ENCODE measurements at regions not wholly inside any gene's neighbourhood (a gene's known extent, or its start where the extent isn't known, plus 50 kb on each side); places are given as distances from the start of the nearest gene placed in this dataset.

DNA sequence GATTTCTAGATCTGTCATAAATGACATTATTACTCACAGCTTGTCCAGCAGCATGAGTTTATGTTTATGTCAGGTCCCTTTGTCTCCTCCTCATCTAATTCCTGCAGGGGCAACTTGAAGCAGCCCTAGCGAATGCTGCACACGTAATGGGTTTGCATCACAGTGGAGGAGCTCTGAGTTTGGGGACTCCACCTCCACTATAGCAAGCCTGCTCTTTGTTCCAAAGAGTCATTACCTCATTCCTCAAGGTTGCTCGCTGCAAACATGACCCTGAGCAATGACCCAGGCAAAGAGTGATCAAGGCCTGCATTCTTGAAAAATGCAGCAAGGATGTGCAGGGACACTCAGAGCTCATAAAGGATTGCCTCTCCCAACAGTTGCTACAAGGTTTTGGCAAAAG is 261.9 kb downstream of the HHIPL2 start:
- ChIA-PET POLR2A (no interaction called here), CTCF (no interaction called here)
- no peak for DNase-seq (ENCODE audit: low read depth, low spot score)

DNA sequence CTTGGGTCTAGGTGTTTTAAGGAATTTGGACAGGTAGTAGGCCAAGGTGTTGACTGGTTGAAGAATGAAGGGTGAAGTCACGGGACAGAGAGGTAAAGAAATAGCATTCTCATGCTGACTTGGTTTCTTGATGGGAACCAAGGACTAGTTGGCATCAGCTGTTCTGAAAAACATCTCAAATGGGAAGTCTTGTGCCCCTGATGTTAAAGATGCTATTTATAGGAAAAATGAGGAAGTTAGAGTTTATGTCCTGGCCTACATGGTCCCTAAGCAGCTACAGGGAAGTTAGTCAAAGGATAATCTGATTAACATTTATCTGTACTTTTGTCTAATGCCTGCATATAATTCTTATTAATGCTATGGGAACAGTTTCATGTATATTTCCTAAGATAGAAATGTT is 262.4 kb downstream of the HHIPL2 start:
- TF ChIP-seq, protein P1, sequence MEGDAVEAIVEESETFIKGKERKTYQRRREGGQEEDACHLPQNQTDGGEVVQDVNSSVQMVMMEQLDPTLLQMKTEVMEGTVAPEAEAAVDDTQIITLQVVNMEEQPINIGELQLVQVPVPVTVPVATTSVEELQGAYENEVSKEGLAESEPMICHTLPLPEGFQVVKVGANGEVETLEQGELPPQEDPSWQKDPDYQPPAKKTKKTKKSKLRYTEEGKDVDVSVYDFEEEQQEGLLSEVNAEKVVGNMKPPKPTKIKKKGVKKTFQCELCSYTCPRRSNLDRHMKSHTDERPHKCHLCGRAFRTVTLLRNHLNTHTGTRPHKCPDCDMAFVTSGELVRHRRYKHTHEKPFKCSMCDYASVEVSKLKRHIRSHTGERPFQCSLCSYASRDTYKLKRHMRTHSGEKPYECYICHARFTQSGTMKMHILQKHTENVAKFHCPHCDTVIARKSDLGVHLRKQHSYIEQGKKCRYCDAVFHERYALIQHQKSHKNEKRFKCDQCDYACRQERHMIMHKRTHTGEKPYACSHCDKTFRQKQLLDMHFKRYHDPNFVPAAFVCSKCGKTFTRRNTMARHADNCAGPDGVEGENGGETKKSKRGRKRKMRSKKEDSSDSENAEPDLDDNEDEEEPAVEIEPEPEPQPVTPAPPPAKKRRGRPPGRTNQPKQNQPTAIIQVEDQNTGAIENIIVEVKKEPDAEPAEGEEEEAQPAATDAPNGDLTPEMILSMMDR (IDR thresholded peaks at IDR 0.05; ENCODE audit: insufficient read depth, low read length, missing control alignments), result no peak
- POLR2A ChIA-PET, result no interaction called here
- H3K4me3 ChIP-seq (ENCODE audit: low read depth, low read length), result no peak overlapping the region
- no peak for DNase-seq (ENCODE audit: low read depth, low spot score)
- CTCF ChIA-PET, result no interaction called here

More for the DNA sequence above, 261.9 kb downstream of the HHIPL2 start:
- no peak overlapping the region for H3K4me3 ChIP-seq (ENCODE audit: low read depth, low read length)
- TF ChIP-seq, protein P1 (IDR thresholded peaks at IDR 0.05; ENCODE audit: insufficient read depth, low read length, missing control alignments), result no peak

- CTCF ChIA-PET, result interaction anchor here (0.8 kb wide), 1 partner anchor 10 kb away, joined by 5 read pairs; no protein-coding TSS in a partner anchor
- POLR2A ChIA-PET, result no interaction called here
- DNase-seq (ENCODE audit: low read depth, low spot score), result no peak
- TF ChIP-seq, protein P1 (IDR thresholded peaks at IDR 0.05; ENCODE audit: insufficient read depth, low read length, missing control alignments), result no peak
- H3K4me3 ChIP-seq (ENCODE audit: low read depth, low read length), result no peak overlapping the region
Measured at GRCh38 chr1:222284466-222284865, 263.4 kb downstream of the HHIPL2 start.

GRCh38 chr1:222283147-222283768 is 264.6 kb downstream of the HHIPL2 start:
- CTCF ChIA-PET, result interaction anchor here (1.0 kb wide), 2 partner anchors 23 to 172 kb away, joined by 3 to 6 read pairs; no protein-coding TSS in a partner anchor
- POLR2A ChIA-PET, result interaction anchor here (0.6 to 0.8 kb wide), 2 partner anchors 171 to 949 kb away, joined by 3 read pairs; no protein-coding TSS in a partner anchor
- DNase-seq (ENCODE audit: low read depth, low spot score), result peak; percentile 90
- TF ChIP-seq, protein P1 (IDR thresholded peaks at IDR 0.05; ENCODE audit: insufficient read depth, low read length, missing control alignments), result no peak
- no peak overlapping the region for H3K4me3 ChIP-seq (ENCODE audit: low read depth, low read length)

DNA sequence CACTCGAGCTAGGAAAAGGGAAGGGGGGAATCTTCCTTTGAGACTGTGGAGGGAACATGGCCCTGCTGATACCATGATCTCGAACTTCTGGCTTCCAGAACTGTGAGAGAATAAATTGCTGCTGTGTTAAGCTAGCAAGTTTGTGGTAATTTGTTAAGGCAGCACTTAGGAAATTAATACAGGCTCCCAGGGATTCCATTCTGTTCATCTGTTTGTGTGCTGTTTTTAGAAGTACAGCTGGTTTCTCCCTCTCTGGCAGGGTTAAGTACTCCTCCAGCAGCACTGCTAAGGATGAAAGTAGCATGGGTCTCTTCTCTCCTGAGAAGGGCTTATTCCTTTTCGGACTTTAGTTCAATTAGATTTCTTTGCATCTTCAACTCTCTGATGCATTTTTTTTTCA is 268.3 kb downstream of the HHIPL2 start:
- CTCF ChIA-PET, result no interaction called here
- POLR2A ChIA-PET, result no interaction called here
- no peak for DNase-seq (ENCODE audit: low read depth, low spot score)
- TF ChIP-seq, protein P1 (IDR thresholded peaks at IDR 0.05; ENCODE audit: insufficient read depth, low read length, missing control alignments), result no peak
- no peak overlapping the region for H3K4me3 ChIP-seq (ENCODE audit: low read depth, low read length)

DNA sequence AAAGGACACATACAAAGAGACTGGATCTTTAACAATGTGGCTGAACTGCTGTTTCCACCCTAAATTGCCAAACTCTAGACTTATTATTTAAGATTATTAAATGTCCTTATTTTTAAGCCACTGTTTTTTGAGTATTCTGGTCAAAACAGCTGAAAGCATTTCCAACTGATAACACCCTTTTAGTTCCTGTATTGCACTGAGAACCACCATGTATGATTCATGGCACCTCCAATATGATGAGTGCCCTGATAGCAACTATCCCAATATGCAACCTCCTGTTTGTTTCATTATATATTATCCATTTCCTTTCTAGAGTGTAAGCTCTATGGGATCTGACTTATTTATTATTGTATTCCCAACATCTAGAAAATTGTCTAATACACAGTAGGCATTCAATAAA is 269.4 kb downstream of the HHIPL2 start:
- CTCF ChIA-PET, result no interaction called here
- no peak for DNase-seq (ENCODE audit: low read depth, low spot score)

More for the DNA sequence above, 269.4 kb downstream of the HHIPL2 start:
- POLR2A ChIA-PET, result no interaction called here
- no peak overlapping the region for H3K4me3 ChIP-seq (ENCODE audit: low read depth, low read length)
- TF ChIP-seq, protein P1 (IDR thresholded peaks at IDR 0.05; ENCODE audit: insufficient read depth, low read length, missing control alignments), result no peak
